H9 (cell line): ENCODE measurements at regions not wholly inside any gene's neighbourhood (a gene's known extent, or its start where the extent isn't known, plus 50 kb on each side); places are given as distances from the start of the nearest gene placed in this dataset.

Source experiments
- DNase-seq: peaks from one replicate; pipeline ENCODE4 v3.0.0-alpha.2; 2017
- H2AFZ ChIP-seq: one replicate; pipeline ENCODE4 v1.6.1; 2013; ENCODE audit warnings: mild to moderate bottlenecking, low read length, control low read depth, moderate library complexity
- H2AK5ac ChIP-seq: 2 replicates; pipeline ENCODE4 v1.6.1; 2013; ENCODE audit warnings: low read length, control low read depth, mixed read lengths; ENCODE audit not compliant: insufficient read length
- H2BK120ac ChIP-seq: one replicate; pipeline ENCODE4 v1.6.1; 2013; ENCODE audit warnings: low read depth, mild to moderate bottlenecking, low read length, control low read depth, inconsistent platforms; ENCODE audit not compliant: poor library complexity, severe bottlenecking
- H2BK12ac ChIP-seq: 2 replicates; pipeline ENCODE4 v1.6.1; 2013; ENCODE audit warnings: low read length, control low read depth, mixed read lengths, low read depth; ENCODE audit not compliant: insufficient read length
- H2BK15ac ChIP-seq: 2 replicates; pipeline ENCODE4 v1.6.1; 2013; ENCODE audit warnings: low read depth, low read length, control low read depth
- H2BK20ac ChIP-seq: one replicate; pipeline ENCODE4 v1.6.1; 2013; ENCODE audit warnings: low read depth, mild to moderate bottlenecking, low read length, control low read depth, inconsistent platforms; ENCODE audit not compliant: poor library complexity, severe bottlenecking
- H2BK5ac ChIP-seq: 2 replicates; pipeline ENCODE4 v1.6.1; 2013; ENCODE audit warnings: low read length, control low read depth, mixed read lengths; ENCODE audit not compliant: insufficient read length
- H3K14ac ChIP-seq: 2 replicates; pipeline ENCODE4 v1.6.1; 2013; ENCODE audit warnings: low read length, control low read depth; ENCODE audit not compliant: insufficient read depth
- H3K18ac ChIP-seq: 2 replicates; pipeline ENCODE4 v1.6.1; 2013; ENCODE audit warnings: low read depth, mild to moderate bottlenecking, mixed read lengths, low read length, control low read depth; ENCODE audit not compliant: insufficient read length
- H3K23ac ChIP-seq: 2 replicates; pipeline ENCODE4 v1.6.1; 2013; ENCODE audit warnings: low read length, control low read depth, mixed read lengths, low read depth; ENCODE audit not compliant: insufficient read length
- H3K23me2 ChIP-seq: 2 replicates; pipeline ENCODE4 v1.6.1; 2013; ENCODE audit warnings: low read depth, mild to moderate bottlenecking, mixed read lengths, low read length, control low read depth; ENCODE audit not compliant: insufficient read length, poor library complexity, severe bottlenecking
- H3K27ac ChIP-seq: 2 replicates; pipeline ENCODE4 v1.5.1; 2013; ENCODE audit warnings: low read length, control low read depth, mixed read lengths, low read depth; ENCODE audit not compliant: insufficient read length
- H3K27me3 ChIP-seq: 2 replicates; pipeline ENCODE4 v1.6.1; 2013; ENCODE audit warnings: low read length, control low read depth, inconsistent platforms; ENCODE audit not compliant: insufficient read depth
- H3K4ac ChIP-seq: 2 replicates; pipeline ENCODE4 v1.6.1; 2013; ENCODE audit warnings: low read depth, mild to moderate bottlenecking, control low read depth, inconsistent platforms, low read length, moderate library complexity
- H3K4me1 ChIP-seq: 2 replicates; pipeline ENCODE4 v1.6.1; 2013; ENCODE audit warnings: low read length, control low read depth, inconsistent platforms; ENCODE audit not compliant: insufficient read depth
- H3K4me2 ChIP-seq: 2 replicates; pipeline ENCODE4 v1.6.1; 2013; ENCODE audit warnings: low read length, control low read depth, mixed read lengths; ENCODE audit not compliant: insufficient read length, insufficient read depth
- H3K56ac ChIP-seq: 2 replicates; pipeline ENCODE4 v1.6.1; 2013; ENCODE audit warnings: low read depth, mild to moderate bottlenecking, mixed read lengths, low read length, control low read depth; ENCODE audit not compliant: insufficient read length
- H3K79me1 ChIP-seq: 2 replicates; pipeline ENCODE4 v1.6.1; 2013; ENCODE audit warnings: low read depth, mild to moderate bottlenecking, moderate library complexity, low read length, control low read depth, inconsistent platforms; ENCODE audit not compliant: insufficient read depth, poor library complexity, severe bottlenecking
- H3K79me2 ChIP-seq: 2 replicates; pipeline ENCODE4 v1.6.1; 2013; ENCODE audit warnings: low read length, control low read depth, inconsistent platforms; ENCODE audit not compliant: insufficient read depth
- H3K9ac ChIP-seq: 2 replicates; pipeline ENCODE4 v1.6.1; 2013; ENCODE audit warnings: low read length, control low read depth, mixed read lengths; ENCODE audit not compliant: insufficient read length; ENCODE audit errors: extremely low read depth
- H3K9me3 ChIP-seq: one replicate; pipeline ENCODE4 v1.6.1; 2013; ENCODE audit warnings: low read depth, low read length, inconsistent platforms; ENCODE audit not compliant: control insufficient read depth
- H3T11ph ChIP-seq: one replicate; pipeline ENCODE4 v1.6.1; 2013; ENCODE audit warnings: mild to moderate bottlenecking, low read length, control low read depth, inconsistent platforms
- H4K20me1 ChIP-seq: one replicate; pipeline ENCODE4 v1.6.1; 2013; ENCODE audit not compliant: control insufficient read depth, insufficient read length, insufficient read depth
- H4K5ac ChIP-seq: 2 replicates; pipeline ENCODE4 v1.6.1; 2013; ENCODE audit warnings: low read depth, mild to moderate bottlenecking, mixed read lengths, low read length, control low read depth; ENCODE audit not compliant: insufficient read length
- H4K8ac ChIP-seq: replicated peaks from 2 replicates; pipeline ENCODE4 v1.6.1; 2013; ENCODE audit warnings: low read length, control low read depth, mixed read lengths, low read depth; ENCODE audit not compliant: insufficient read length
- H4K91ac ChIP-seq: 2 replicates; pipeline ENCODE4 v1.6.1; 2013; ENCODE audit warnings: low read depth, mild to moderate bottlenecking, moderate library complexity, mixed read lengths, low read length, control low read depth; ENCODE audit not compliant: insufficient read length
- H3K27ac Mint-ChIP-seq, 3 experiments: 2 replicates in 2 of 3; 3 replicates in 1 of 3; pipeline ENCODE4 v1.8.0; 2020 to 2021; ENCODE audit warnings: mixed read lengths in 3 of 3, mild to moderate bottlenecking in 1 of 3, moderate library complexity in 1 of 3
- H3K27me3 Mint-ChIP-seq: 2 replicates; pipeline ENCODE4 v1.8.0; 2021; ENCODE audit warnings: low read depth, mild to moderate bottlenecking, moderate library complexity, mixed read lengths
- H3K36me3 Mint-ChIP-seq, 3 experiments: 2 replicates in 2 of 3; 3 replicates in 1 of 3; pipeline ENCODE4 v1.8.0; 2020 to 2021; ENCODE audit warnings: low read depth in 3 of 3, mixed read lengths in 3 of 3; ENCODE audit not compliant: insufficient read depth in 1 of 3
- H3K4me1 Mint-ChIP-seq, 2 experiments: 2 replicates each; pipeline ENCODE4 v1.8.0; 2020; ENCODE audit warnings: mixed read lengths in 2 of 2
- H3K4me3 Mint-ChIP-seq, 2 experiments: 2 replicates in 1 of 2; 3 replicates in 1 of 2; pipeline ENCODE4 v1.8.0; 2020 to 2021; ENCODE audit warnings: mild to moderate bottlenecking in 2 of 2, mixed read lengths in 2 of 2, moderate library complexity in 1 of 2
- H3K9me3 Mint-ChIP-seq, 2 experiments: 2 replicates in 1 of 2; 3 replicates in 1 of 2; pipeline ENCODE4 v1.8.0; 2020; ENCODE audit warnings: mild to moderate bottlenecking in 2 of 2, mixed read lengths in 2 of 2, moderate library complexity in 1 of 2
- WGBS: extraction: QIAGEN DNeasy Blood & Tissue Kit; methylation state at CpG from one replicate; pipeline ENCODE4 v1.1.7; 2013; ENCODE audit warnings: missing lambda C conversion rate, low lambda C conversion rate, mixed read lengths; ENCODE audit not compliant: insufficient read length; ENCODE audit errors: extremely low coverage; 5-methylcytosine and 5-hydroxymethylcytosine counted together
- TF ChIP-seq, protein P1 (sequence below): fragments of 200-600 bp; sonication (generic); conservative IDR thresholded peaks from 3 replicates; pipeline ENCODE4 v1.8.0; 2021; ENCODE audit warnings: antibody characterized with exemption, mild to moderate bottlenecking

DNA sequence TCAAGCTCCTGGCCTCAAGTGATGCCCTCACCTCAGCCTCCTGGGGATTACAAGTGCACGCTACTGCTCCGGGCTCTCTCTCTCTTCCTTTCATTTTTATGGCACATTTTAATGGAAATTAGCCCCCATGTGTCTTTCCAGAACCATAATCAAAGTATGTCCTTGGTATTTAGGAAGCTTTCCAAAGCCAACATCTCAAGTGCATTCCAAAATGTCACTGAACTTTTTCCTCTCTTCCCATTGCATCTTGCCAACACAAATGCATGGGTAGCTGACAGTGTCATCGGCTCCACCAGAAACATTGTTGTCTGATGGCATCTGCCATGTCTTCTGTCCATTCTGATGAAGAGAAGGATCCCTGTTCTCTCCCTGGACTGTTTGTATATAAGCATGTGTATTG, 90.5 kb upstream of the ANXA1 start:
- H2BK5ac ChIP-seq, result no peak overlapping the region
- no peaks in the 10 kb centered on the region for H3K23me2 ChIP-seq
- H3K9ac ChIP-seq, result no peak overlapping the region
- no peak for DNase-seq
- no peak overlapping the region for H3K14ac ChIP-seq
- H3K27ac ChIP-seq, result no peak overlapping the region
- no CpG with 5 or more reads among the region's 3 CpGs for WGBS
- H3K27me3 Mint-ChIP-seq, result no peaks in the 10 kb centered on the region
- H2BK20ac ChIP-seq, result no peak overlapping the region
- no peak overlapping the region for H4K8ac ChIP-seq
- H4K5ac ChIP-seq, result no peak overlapping the region
- no peak overlapping the region for H3K4me3 Mint-ChIP-seq
- H3K36me3 Mint-ChIP-seq, result no peaks in the 10 kb centered on the region; a peak in 1 of 7 replicates
- no peaks in the 10 kb centered on the region for H3K79me2 ChIP-seq
- H3K27me3 ChIP-seq, result no peaks in the 10 kb centered on the region
- no peak overlapping the region for H3K4ac ChIP-seq
- no peaks in the 10 kb centered on the region for H3K9me3 Mint-ChIP-seq
- H3K9me3 ChIP-seq, result no peaks in the 10 kb centered on the region
- no peak overlapping the region for H3K23ac ChIP-seq
- H3K27ac Mint-ChIP-seq, result 0 out of 7 replicates have a peak overlapping the region, but pooled peaks of 1 of the 3 experiments have one; percentile 62
- no peak overlapping the region for H3K4me2 ChIP-seq
- no peak overlapping the region for H2BK15ac ChIP-seq
- H3K4me1 ChIP-seq, result no peaks in the 10 kb centered on the region
- TF ChIP-seq, protein P1, sequence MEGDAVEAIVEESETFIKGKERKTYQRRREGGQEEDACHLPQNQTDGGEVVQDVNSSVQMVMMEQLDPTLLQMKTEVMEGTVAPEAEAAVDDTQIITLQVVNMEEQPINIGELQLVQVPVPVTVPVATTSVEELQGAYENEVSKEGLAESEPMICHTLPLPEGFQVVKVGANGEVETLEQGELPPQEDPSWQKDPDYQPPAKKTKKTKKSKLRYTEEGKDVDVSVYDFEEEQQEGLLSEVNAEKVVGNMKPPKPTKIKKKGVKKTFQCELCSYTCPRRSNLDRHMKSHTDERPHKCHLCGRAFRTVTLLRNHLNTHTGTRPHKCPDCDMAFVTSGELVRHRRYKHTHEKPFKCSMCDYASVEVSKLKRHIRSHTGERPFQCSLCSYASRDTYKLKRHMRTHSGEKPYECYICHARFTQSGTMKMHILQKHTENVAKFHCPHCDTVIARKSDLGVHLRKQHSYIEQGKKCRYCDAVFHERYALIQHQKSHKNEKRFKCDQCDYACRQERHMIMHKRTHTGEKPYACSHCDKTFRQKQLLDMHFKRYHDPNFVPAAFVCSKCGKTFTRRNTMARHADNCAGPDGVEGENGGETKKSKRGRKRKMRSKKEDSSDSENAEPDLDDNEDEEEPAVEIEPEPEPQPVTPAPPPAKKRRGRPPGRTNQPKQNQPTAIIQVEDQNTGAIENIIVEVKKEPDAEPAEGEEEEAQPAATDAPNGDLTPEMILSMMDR, result no peak
- H2BK120ac ChIP-seq, result no peak overlapping the region
- H2BK12ac ChIP-seq, result no peak overlapping the region
- no peak overlapping the region for H2AFZ ChIP-seq
- no peak overlapping the region for H3T11ph ChIP-seq
- H3K79me1 ChIP-seq, result no peaks in the 10 kb centered on the region
- no peak overlapping the region for H3K56ac ChIP-seq
- peaks cover 4 to 6% of the 10 kb centered on the region in 2 experiments; a peak in 2 of 4 replicates for H3K4me1 Mint-ChIP-seq
- H2AK5ac ChIP-seq, result no peak overlapping the region
- no peak overlapping the region for H3K18ac ChIP-seq
- H4K20me1 ChIP-seq, result no peaks in the 10 kb centered on the region
- H4K91ac ChIP-seq, result no peak overlapping the region
